SKM-1 treated with dmso at 0.1 percent for 144 hours (cell line): ENCODE measurements at regions not wholly inside any gene's neighbourhood (a gene's known extent, or its start where the extent isn't known, plus 50 kb on each side); places are given as distances from the start of the nearest gene placed in this dataset.
"Not testable (repeated sequence)": the region's sequence is repeated elsewhere in the genome, so short reads cannot be mapped to it uniquely, and the experiment has no call there.

Experiments
- DNase-seq: peaks from one replicate; lab custom pipeline; 2025; ENCODE audit not compliant: unreplicated experiment; lab: John Stamatoyannopoulos, UW

- DNase-seq = no peak
Observed at GRCh38 chr5:71905834-71906711, 187.0 kb downstream of the CARTPT start.

GRCh38 chr5:71907001-71907588 is 188.0 kb downstream of the CARTPT start:
- DNase-seq = no peak

- DNase-seq = no peak
Observed at GRCh38 chr5:71907608-71908145, 188.6 kb downstream of the CARTPT start.

GRCh38 chr5:71910741-71911140 is 191.7 kb downstream of the CARTPT start:
- no peak for DNase-seq

GRCh38 chr5:71912021-71912420 is 192.9 kb downstream of the CARTPT start:
- no peak for DNase-seq

GRCh38 chr5:71914281-71914680 is 193.0 kb upstream of the MAP1B start:
- no peak for DNase-seq

GRCh38 chr5:71922584-71923106 is 184.6 kb upstream of the MAP1B start:
- DNase-seq = no peak

- DNase-seq = no peak
Observed at GRCh38 chr5:71923755-71924154, 183.5 kb upstream of the MAP1B start.

GRCh38 chr5:71924325-71924724 is 182.9 kb upstream of the MAP1B start:
- no peak for DNase-seq

GRCh38 chr5:71924980-71925379 is 182.3 kb upstream of the MAP1B start:
- DNase-seq = no peak

- DNase-seq = no peak
Observed at GRCh38 chr5:71925608-71926091, 181.6 kb upstream of the MAP1B start.

GRCh38 chr5:71929003-71929402 is 178.3 kb upstream of the MAP1B start:
- DNase-seq = no peak

- not testable (repeated sequence) for DNase-seq
Observed at GRCh38 chr5:71930554-71930953, 176.7 kb upstream of the MAP1B start.

GRCh38 chr5:71932131-71932654 is 175.1 kb upstream of the MAP1B start:
- no peak for DNase-seq

- no peak for DNase-seq
Observed at GRCh38 chr5:71932655-71933338, 174.5 kb upstream of the MAP1B start.

GRCh38 chr5:71934322-71934721 is 173.0 kb upstream of the MAP1B start:
- no peak for DNase-seq

GRCh38 chr5:71937921-71938698 is 169.2 kb upstream of the MAP1B start:
- no peak for DNase-seq

- DNase-seq = no peak
Observed at GRCh38 chr5:71938895-71939294, 168.4 kb upstream of the MAP1B start.

GRCh38 chr5:71939452-71940230 is 167.6 kb upstream of the MAP1B start:
- no peak for DNase-seq

GRCh38 chr5:71943874-71944273 is 163.4 kb upstream of the MAP1B start:
- no peak for DNase-seq
